Neutrophil (primary cell): ENCODE measurements at regions not wholly inside any gene's neighbourhood (a gene's known extent, or its start where the extent isn't known, plus 50 kb on each side); places are given as distances from the start of the nearest gene placed in this dataset.

Experiments
- H3K27ac ChIP-seq: fragments of 200-600 bp; sonication (generic); 2 replicates; pipeline ENCODE4 v1.5.1; 2016; ENCODE audit warnings: mild to moderate bottlenecking, moderate library complexity
- H3K27me3 ChIP-seq: fragments of 200-600 bp; sonication (generic); 2 replicates; pipeline ENCODE4 v1.6.0; 2016; ENCODE audit warnings: mild to moderate bottlenecking
- H3K36me3 ChIP-seq: fragments of 200-600 bp; sonication (generic); 2 replicates; pipeline ENCODE4 v1.5.1; 2017
- H3K4me1 ChIP-seq, 2 experiments: fragments of 200-600 bp in 1 of 2; sonication (generic) in 1 of 2; 1 replicate in 1 of 2; 2 replicates in 1 of 2; pipeline versions ENCODE4 v1.5.1 to v1.6.1; 2013 to 2016; ENCODE audit warnings: low read depth in 1 of 2, low read length in 1 of 2, mild to moderate bottlenecking in 1 of 2, moderate library complexity in 1 of 2; ENCODE audit not compliant: control insufficient read depth in 1 of 2, insufficient read depth in 1 of 2
- H3K4me3 ChIP-seq, 2 experiments: fragments of 200-600 bp in 1 of 2; sonication (generic) in 1 of 2; 1 replicate in 1 of 2; 2 replicates in 1 of 2; pipeline ENCODE4 v1.5.1; 2013 to 2016; ENCODE audit warnings: low read depth in 1 of 2, low read length in 1 of 2, mild to moderate bottlenecking in 1 of 2, moderate library complexity in 1 of 2
- H3K9me3 ChIP-seq: fragments of 200-600 bp; sonication (generic); 2 replicates; pipeline ENCODE4 v1.5.1; 2016
- CTCF ChIP-seq: fragments of 200-600 bp; sonication (generic); IDR thresholded peaks from 2 replicates; pipeline ENCODE4 v1.5.1; 2016; ENCODE audit warnings: antibody characterized with exemption

- no peaks in the 10 kb centered on the region for H3K4me1 ChIP-seq
- no peaks in the 10 kb centered on the region for H3K36me3 ChIP-seq
- H3K27me3 ChIP-seq, result no peaks in the 10 kb centered on the region
- H3K27ac ChIP-seq, result no peak overlapping the region
- H3K9me3 ChIP-seq, result no peaks in the 10 kb centered on the region
- no peak overlapping the region for H3K4me3 ChIP-seq
- TF ChIP-seq CTCF, result no peak
Measured at GRCh38 chr4:106588891-106589290, 220.3 kb upstream of the GIMD1 start.

- no peaks in the 10 kb centered on the region for H3K4me1 ChIP-seq
- H3K9me3 ChIP-seq, result no peaks in the 10 kb centered on the region
- H3K36me3 ChIP-seq, result no peaks in the 10 kb centered on the region
- no peak for TF ChIP-seq CTCF
- no peaks in the 10 kb centered on the region for H3K27me3 ChIP-seq
- H3K4me3 ChIP-seq, result no peak overlapping the region
- no peak overlapping the region for H3K27ac ChIP-seq
Measured at GRCh38 chr4:106587558-106587957, 219.0 kb upstream of the GIMD1 start.

- TF ChIP-seq CTCF, result no peak
- Histone ChIP-seq H3K4me3 (no peak overlapping the region), H3K27me3 (no peaks in the 10 kb centered on the region), H3K9me3 (no peaks in the 10 kb centered on the region), H3K27ac (no peak overlapping the region), H3K4me1 (no peaks in the 10 kb centered on the region), H3K36me3 (no peaks in the 10 kb centered on the region)
Measured at GRCh38 chr4:106585915-106586349, 217.4 kb upstream of the GIMD1 start.

- TF ChIP-seq CTCF, result no peak
- H3K27me3 ChIP-seq, result no peaks in the 10 kb centered on the region
- H3K27ac ChIP-seq, result no peak overlapping the region
- no peaks in the 10 kb centered on the region for H3K36me3 ChIP-seq
- H3K4me1 ChIP-seq, result no peaks in the 10 kb centered on the region
- H3K9me3 ChIP-seq, result no peaks in the 10 kb centered on the region
- H3K4me3 ChIP-seq, result no peak overlapping the region
Measured at GRCh38 chr4:106584337-106584989, 215.9 kb upstream of the GIMD1 start.

- Histone ChIP-seq H3K4me1 (no peaks in the 10 kb centered on the region), H3K27me3 (no peaks in the 10 kb centered on the region), H3K27ac (no peak overlapping the region), H3K9me3 (no peaks in the 10 kb centered on the region), H3K36me3 (no peaks in the 10 kb centered on the region), H3K4me3 (no peak overlapping the region)
- TF ChIP-seq CTCF, result no peak
Measured at GRCh38 chr4:106583567-106583966, 215.0 kb upstream of the GIMD1 start.
